NT2/D1 (cell line): ENCODE measurements at regions not wholly inside any gene's neighbourhood (a gene's known extent, or its start where the extent isn't known, plus 50 kb on each side); places are given as distances from the start of the nearest gene placed in this dataset.

Experiments
- DNase-seq: peaks from one replicate; pipeline ENCODE4 v3.0.0-alpha.2; 2011; ENCODE audit warnings: low read depth, low spot score
- H3K27me3 ChIP-seq: 2 replicates; pipeline ENCODE4 v1.6.0; 2011; ENCODE audit warnings: mild to moderate bottlenecking; ENCODE audit not compliant: insufficient read length, insufficient read depth
- H3K36me3 ChIP-seq: 2 replicates; pipeline ENCODE4 v1.6.1; 2011; ENCODE audit warnings: mild to moderate bottlenecking, low read length, mixed read lengths; ENCODE audit not compliant: insufficient read depth, insufficient read length
- H3K4me1 ChIP-seq: 2 replicates; pipeline ENCODE4 v1.5.1; 2011; ENCODE audit not compliant: insufficient read depth, insufficient read length
- H3K4me3 ChIP-seq: 2 replicates; pipeline ENCODE4 v1.5.1; 2011; ENCODE audit warnings: low read depth; ENCODE audit not compliant: insufficient read length
- H3K9ac ChIP-seq: 2 replicates; pipeline ENCODE4 v1.6.0; 2011; ENCODE audit warnings: low read depth; ENCODE audit not compliant: insufficient read length
- H3K9me3 ChIP-seq: 2 replicates; pipeline ENCODE4 v1.5.1; 2011; ENCODE audit warnings: mild to moderate bottlenecking, low read length; ENCODE audit not compliant: insufficient read depth
- SUZ12 ChIP-seq: IDR thresholded peaks from 2 replicates; pipeline ENCODE4 v1.6.1; 2011; ENCODE audit not compliant: insufficient read length, insufficient read depth; ENCODE audit errors: extremely low read depth
- YY1 ChIP-seq: IDR thresholded peaks from 2 replicates; pipeline ENCODE4 v1.6.1; 2011; ENCODE audit not compliant: insufficient read length, insufficient read depth
- ZNF274 ChIP-seq: IDR thresholded peaks from 2 replicates; pipeline ENCODE4 v1.6.1; 2011; ENCODE audit warnings: mild to moderate bottlenecking, low read depth, low read length

DNA sequence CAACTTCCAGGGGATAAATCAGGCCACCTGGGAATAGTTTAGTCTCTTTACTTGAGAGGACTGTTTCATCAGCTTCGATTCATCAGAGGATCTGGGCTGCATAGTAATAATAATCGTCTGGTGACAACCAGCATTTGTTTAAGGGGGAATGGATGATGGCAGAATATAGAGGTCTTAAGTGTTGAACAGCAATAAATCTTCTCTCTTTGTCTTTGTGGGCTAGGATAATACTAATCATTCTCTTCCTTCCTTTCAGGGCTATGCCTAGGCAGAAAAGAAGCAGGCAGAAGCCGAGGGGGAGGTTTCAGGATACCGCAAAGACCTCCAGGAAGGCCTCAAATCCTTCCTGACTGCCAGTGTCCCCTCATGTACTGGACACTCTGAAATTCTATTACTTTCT, 150.4 kb upstream of the GAREM1 start:
- Histone ChIP-seq H3K4me3 (no peak overlapping the region), H3K9ac (no peak overlapping the region), H3K4me1 (no peaks in the 10 kb centered on the region), H3K36me3 (no peaks in the 10 kb centered on the region), H3K9me3 (no peaks in the 10 kb centered on the region), H3K27me3 (no peaks in the 10 kb centered on the region)
- no peak for DNase-seq
- TF ChIP-seq SUZ12 (no peak), ZNF274 (no peak), YY1 (no peak)

DNA sequence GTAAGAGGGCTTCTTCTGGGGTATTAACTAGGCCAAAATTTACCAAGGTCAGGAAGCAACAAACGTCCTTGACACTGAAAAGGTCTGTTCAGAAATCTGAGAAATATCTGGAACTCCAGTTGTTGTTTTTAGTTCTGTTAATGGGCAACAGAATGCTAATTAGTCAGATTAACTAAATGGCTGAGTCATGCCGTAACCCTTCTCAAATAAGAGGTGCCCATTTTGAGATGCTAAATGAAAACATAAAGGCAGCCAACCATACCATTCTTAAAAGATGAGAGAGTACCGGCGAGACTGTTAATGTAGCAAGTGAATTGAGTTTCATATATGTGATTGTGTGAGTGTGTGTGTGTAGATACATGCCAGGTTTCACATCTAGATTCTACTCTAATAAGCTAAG, 147.9 kb upstream of the GAREM1 start:
- Histone ChIP-seq H3K9ac (no peak overlapping the region), H3K4me3 (no peak overlapping the region), H3K9me3 (no peaks in the 10 kb centered on the region), H3K4me1 (no peaks in the 10 kb centered on the region), H3K36me3 (no peaks in the 10 kb centered on the region), H3K27me3 (no peaks in the 10 kb centered on the region)
- no peak for DNase-seq
- TF ChIP-seq YY1, result no peak
- TF ChIP-seq ZNF274, result no peak
- no peak for TF ChIP-seq SUZ12

DNA sequence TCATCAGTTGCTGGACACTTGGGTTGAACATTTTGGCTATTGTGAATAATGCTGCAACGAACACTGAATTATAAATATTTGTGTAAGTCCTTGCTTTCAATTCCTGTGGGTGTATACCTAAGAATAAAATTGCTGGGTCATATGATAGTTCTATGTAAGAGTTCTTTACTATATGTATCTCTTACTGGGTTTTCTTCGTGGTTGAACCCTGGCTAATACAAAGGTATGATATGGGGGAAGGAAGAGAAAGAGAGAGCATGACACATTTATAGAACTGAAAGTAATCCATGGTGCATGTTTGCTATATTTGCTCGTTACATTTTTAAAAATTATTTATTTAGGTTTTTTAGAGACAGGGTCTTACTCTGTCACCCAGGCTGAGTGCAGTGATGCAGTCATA, 143.1 kb upstream of the GAREM1 start:
- TF ChIP-seq ZNF274 (no peak), YY1 (no peak), SUZ12 (no peak)
- Histone ChIP-seq H3K4me3 (no peak overlapping the region), H3K36me3 (no peaks in the 10 kb centered on the region), H3K4me1 (no peaks in the 10 kb centered on the region), H3K9me3 (no peaks in the 10 kb centered on the region), H3K9ac (no peak overlapping the region), H3K27me3 (no peaks in the 10 kb centered on the region)
- DNase-seq, result no peak

- no peaks in the 10 kb centered on the region for H3K36me3 ChIP-seq
- no peak for TF ChIP-seq SUZ12
- TF ChIP-seq YY1, result no peak
- TF ChIP-seq ZNF274, result no peak
- H3K4me1 ChIP-seq, result no peaks in the 10 kb centered on the region
- H3K9ac ChIP-seq, result no peak overlapping the region
- H3K9me3 ChIP-seq, result no peaks in the 10 kb centered on the region
- H3K27me3 ChIP-seq, result no peaks in the 10 kb centered on the region
- no peak overlapping the region for H3K4me3 ChIP-seq
- DNase-seq, result no peak
These were observed 142.0 kb upstream of the GAREM1 start for GRCh38 chr18:32612651-32613050.

GRCh38 chr18:32610176-32610575, 139.5 kb upstream of the GAREM1 start:
- no peaks in the 10 kb centered on the region for H3K9me3 ChIP-seq
- TF ChIP-seq ZNF274 (no peak), SUZ12 (no peak), YY1 (no peak)
- H3K4me1 ChIP-seq, result no peaks in the 10 kb centered on the region
- no peak overlapping the region for H3K4me3 ChIP-seq
- H3K9ac ChIP-seq, result no peak overlapping the region
- no peak for DNase-seq
- no peaks in the 10 kb centered on the region for H3K36me3 ChIP-seq
- H3K27me3 ChIP-seq, result no peaks in the 10 kb centered on the region

DNA sequence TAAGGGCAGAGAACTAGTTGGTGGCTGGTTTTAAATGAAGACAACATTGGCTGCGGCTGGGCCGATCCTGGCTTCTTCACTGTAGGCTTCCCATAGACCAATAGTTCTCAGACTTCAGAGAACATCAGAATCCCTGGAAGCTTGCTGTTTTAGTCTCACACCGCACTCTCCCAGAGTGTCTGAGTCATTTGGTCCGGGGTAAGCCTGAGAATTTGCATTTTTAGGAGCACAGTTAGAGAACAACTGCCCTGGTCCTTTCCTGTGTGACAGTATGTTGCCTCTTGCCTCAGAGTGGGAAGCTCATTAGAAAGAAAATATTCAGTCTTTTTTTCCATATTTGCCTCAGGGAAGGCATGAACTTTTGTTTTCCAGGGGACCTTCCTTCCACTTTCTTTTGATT, 137.1 kb upstream of the GAREM1 start:
- Histone ChIP-seq H3K4me1 (no peaks in the 10 kb centered on the region), H3K9me3 (no peaks in the 10 kb centered on the region), H3K9ac (no peak overlapping the region), H3K27me3 (no peaks in the 10 kb centered on the region), H3K36me3 (no peaks in the 10 kb centered on the region), H3K4me3 (no peak overlapping the region)
- no peak for DNase-seq
- TF ChIP-seq SUZ12 (no peak), ZNF274 (no peak), YY1 (no peak)

- Histone ChIP-seq H3K36me3 (no peaks in the 10 kb centered on the region), H3K4me3 (no peak overlapping the region), H3K9ac (no peak overlapping the region), H3K9me3 (no peaks in the 10 kb centered on the region), H3K4me1 (no peaks in the 10 kb centered on the region), H3K27me3 (no peaks in the 10 kb centered on the region)
- no peak for TF ChIP-seq ZNF274
- TF ChIP-seq SUZ12, result no peak
- no peak for TF ChIP-seq YY1
- no peak for DNase-seq
These were observed 127.5 kb upstream of the GAREM1 start for GRCh38 chr18:32598144-32598543.

GRCh38 chr18:32596501-32596900, 125.8 kb upstream of the GAREM1 start:
- H3K27me3 ChIP-seq, result no peaks in the 10 kb centered on the region
- DNase-seq, result no peak
- TF ChIP-seq ZNF274 (no peak), YY1 (no peak), SUZ12 (no peak)
- H3K9ac ChIP-seq, result no peak overlapping the region
- no peaks in the 10 kb centered on the region for H3K36me3 ChIP-seq
- no peaks in the 10 kb centered on the region for H3K4me1 ChIP-seq
- H3K4me3 ChIP-seq, result no peak overlapping the region
- no peaks in the 10 kb centered on the region for H3K9me3 ChIP-seq
